GM21825 (cell line): ENCODE measurements at regions not wholly inside any gene's neighbourhood (a gene's known extent, or its start where the extent isn't known, plus 50 kb on each side); places are given as distances from the start of the nearest gene placed in this dataset.
"Not testable (repeated sequence)": the region's sequence is repeated elsewhere in the genome, so short reads cannot be mapped to it uniquely, and the experiment has no call there.

ENCODE experiments used
- ATAC-seq: cut with Tn5 transposase; IDR thresholded peaks from one replicate; pipeline ENCODE4 v1.9.1; 2021; ENCODE audit warnings: mild to moderate bottlenecking, moderate library complexity; ENCODE audit not compliant: unreplicated experiment

- ATAC-seq, result no peak
Measured at GRCh38 chr18:67144329-67144728, 372.2 kb downstream of the DSEL start.

GRCh38 chr18:67143028-67143427 is 373.5 kb downstream of the DSEL start:
- ATAC-seq, result no peak

GRCh38 chr18:67142604-67143003 is 373.9 kb downstream of the DSEL start:
- ATAC-seq, result no peak

- ATAC-seq, result no peak
Measured at GRCh38 chr18:67140495-67140894, 376.0 kb downstream of the DSEL start.

DNA sequence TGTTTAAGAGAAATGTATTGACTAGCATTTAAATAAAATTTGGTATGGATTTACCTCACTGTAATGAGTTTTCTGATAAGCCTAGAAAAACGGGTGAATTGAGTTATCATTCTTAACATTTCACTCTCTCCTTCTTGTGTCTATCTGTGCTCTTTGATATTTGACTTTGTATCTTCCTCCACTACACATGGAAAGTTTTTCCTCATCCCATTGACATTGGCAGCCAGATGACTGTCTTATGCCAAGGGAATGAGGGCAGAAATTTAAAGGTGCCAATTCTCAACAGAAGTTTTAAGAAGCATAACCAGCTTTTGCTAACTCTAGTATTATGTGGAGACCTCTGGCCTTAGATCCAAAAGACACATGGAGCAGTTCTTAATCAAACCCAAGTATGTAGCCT is 376.6 kb downstream of the DSEL start:
- ATAC-seq, result no peak

DNA sequence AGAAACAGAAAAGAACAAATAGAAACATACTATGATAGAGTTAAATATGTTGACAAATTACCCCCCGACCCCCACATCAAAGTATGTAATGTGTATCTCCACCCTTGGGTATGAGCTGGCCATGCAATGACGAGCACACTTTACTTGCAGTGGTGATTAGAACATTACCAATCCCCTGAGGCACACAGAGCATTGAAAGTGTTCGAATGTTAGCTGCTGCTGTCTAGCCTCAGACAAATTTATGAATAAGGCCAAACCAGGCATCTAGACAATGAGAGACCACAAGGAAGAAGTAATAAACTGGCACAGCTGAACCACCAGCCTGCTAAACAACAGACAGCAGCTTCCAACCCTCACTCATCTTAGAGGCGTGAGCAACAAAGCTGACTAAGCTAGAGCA is 380.5 kb downstream of the DSEL start:
- no peak for ATAC-seq

DNA sequence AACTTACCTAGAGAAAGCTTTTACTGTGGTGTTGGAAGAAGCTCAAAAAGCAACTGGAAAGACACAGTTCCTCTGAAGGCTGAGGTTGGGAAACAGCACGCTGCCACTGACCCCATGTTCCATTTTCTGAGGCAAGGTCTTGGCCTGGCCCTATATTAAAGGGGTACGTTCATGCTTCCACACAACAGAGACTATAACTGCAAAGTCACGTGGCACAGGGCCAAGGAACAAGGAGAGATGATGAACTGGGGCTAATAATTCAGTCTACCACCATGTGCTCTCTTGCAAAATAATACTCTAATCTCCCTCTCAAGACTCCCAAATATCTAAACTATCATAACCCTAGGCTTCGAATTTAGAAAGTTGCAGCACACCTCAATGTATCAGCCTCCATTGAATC is 381.6 kb downstream of the DSEL start:
- ATAC-seq, result no peak

DNA sequence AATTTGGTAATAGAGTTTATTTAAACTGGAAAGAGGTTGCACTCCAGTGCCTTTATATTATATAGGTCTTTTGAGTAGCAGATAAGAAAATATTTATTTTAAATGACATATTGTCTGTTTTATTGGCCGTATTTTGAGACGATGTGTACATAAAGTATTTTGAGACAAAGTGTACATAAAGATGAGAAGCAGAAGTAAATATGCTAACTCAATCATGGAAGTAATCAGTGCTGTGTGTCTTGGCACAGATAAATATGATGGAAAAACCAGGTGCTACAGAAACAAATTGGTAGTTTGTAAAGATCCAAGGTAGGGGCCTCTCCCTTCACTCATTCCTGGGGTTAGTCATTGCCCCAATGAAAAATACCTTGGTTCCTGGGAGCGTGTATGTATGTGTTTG is 382.9 kb downstream of the DSEL start:
- ATAC-seq, result no peak

DNA sequence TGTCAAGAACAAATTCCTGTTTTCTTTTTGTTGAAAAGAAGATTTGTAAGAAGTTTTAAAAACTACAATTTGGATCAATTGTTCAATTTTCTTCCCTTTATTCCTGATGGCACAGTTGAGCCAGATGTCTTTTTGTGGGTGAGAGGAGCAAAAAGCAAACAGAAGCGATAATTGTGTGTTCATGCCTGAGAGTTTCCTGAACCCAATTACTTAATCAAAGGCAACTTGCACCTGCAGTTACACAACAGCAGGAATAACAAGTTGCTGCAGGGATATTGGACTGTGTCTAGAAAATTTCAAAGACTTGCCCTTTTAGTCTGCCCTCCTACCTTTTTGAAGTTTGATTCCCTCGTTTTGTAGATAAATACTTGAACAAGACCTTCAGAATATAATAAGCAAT is 383.6 kb downstream of the DSEL start:
- no peak for ATAC-seq

GRCh38 chr18:67131498-67131897 is 385.0 kb downstream of the DSEL start:
- no peak for ATAC-seq

DNA sequence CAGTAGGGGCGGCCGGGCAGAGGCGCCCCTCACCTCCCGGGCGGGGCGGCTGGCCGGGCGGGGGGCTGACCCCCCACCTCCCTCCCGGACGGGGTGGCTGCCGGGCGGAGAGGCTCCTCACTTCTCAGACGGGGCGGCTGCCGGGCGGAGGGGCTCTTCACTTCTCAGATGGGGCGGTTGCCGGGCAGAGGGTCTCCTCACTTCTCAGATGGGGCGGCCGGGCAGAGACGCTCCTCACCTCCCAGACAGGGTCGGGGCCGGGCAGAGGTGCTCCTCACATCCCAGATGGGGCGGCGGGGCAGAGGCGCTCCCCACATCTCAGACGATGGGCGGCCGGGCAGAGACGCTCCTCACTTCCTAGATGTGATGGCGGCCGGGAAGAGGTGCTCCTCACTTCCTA is 389.8 kb downstream of the DSEL start:
- ATAC-seq, result not testable (repeated sequence)

DNA sequence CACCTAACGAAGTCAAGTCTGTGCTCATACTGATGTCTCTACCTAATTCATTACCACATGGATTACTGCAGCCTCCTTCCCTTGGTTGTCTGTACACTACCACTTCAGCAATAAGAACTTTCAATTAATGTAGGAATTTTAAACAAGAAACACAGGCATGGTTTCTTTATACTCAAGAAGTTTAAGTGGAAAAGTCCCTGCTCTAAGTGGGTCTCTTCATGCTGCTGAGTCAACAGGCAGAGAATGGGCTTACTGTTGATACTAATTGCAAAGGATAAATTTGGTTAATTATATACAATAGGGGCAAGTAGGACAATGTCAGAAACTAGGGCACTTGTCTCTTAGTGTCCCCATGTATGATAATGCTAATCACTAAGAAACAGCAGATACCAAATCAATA is 392.6 kb downstream of the DSEL start:
- no peak for ATAC-seq

- no peak for ATAC-seq
Measured at GRCh38 chr18:67117804-67118203, 398.7 kb downstream of the DSEL start.

DNA sequence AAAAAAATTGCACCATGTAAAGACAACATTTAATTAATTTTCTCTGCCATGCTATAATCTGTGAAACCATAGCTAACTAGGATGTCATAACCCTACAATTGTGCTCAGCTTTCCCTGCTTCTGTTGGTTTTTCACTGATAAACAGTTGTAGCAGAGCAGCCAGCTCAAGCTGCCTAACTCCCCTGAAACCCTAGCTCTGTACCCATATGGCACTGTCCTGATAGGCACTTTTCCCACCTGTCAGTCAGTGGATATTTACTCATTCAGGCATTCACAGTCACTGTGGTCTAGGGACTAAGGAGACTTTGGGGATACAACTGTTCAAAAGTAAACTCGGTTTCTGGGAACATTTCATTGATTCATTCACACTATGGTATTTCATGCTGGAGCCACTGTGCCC is 407.0 kb downstream of the DSEL start:
- no peak for ATAC-seq

- ATAC-seq, result no peak
Measured at GRCh38 chr18:67108894-67109293, 407.6 kb downstream of the DSEL start.

DNA sequence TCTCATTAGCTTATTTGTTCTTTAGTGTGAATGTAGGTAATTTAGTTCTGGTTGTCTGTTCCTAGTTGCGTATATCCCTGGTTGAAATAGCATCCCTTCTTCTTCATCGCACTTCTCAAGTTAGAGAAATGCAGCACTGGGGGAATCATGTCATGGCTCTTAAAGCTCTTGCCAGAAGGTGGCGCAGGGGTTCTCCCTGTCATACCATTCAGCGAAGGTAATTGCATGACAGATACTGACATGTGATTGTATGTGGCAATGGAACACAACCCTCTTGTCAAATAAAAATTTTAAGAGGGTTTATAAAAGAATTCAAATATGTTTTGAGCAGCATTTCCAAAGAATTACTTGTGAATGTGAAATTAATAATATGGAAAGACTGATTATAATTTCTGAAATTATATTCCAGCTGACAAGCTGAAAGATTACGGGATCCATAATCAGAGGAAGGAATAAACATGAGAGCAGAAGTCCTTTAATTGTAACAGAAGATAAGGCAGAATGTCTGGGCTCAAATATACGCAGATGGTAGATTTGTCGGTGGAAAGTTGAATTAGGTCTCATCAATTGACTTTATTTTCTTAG is 411.7 kb downstream of the DSEL start:
- ATAC-seq, result peak; percentile 97

DNA sequence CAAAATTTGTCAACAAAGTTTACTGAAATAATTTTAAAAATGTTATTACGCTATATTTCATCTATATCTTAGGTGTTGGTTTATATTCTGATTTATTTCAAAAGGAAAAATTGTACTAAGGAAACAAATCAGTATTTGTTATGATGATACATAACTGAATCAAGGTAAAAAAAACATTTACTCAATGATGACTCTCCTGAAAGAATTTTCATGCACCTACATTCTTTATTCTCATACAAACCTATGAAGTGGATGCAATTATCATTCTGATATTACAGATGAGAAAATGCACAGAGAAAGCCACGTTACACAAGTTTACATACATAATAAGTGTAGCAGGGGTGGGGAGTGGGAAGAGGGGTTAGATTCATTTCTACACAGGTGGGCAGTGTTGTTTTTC is 422.4 kb downstream of the DSEL start:
- no peak for ATAC-seq

DNA sequence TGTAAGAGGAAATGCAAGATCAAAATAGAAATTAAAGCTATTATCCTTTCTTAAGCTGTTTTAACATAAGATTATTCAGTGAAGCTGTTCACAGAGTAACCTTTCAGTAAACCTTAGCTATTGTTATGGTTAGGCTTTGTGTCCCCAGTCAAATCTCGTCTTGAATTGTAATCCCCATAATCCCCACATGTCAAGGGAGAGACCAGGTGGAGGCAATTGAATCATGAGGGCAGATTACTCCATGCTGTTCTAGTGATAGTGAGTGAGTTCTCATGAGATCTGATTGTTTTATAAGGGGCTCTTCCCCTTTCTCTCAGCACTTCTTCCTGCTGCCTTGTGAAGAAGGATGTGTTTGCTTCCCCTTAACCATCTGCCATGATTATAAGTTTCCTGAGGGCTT is 424.4 kb downstream of the DSEL start:
- no peak for ATAC-seq

DNA sequence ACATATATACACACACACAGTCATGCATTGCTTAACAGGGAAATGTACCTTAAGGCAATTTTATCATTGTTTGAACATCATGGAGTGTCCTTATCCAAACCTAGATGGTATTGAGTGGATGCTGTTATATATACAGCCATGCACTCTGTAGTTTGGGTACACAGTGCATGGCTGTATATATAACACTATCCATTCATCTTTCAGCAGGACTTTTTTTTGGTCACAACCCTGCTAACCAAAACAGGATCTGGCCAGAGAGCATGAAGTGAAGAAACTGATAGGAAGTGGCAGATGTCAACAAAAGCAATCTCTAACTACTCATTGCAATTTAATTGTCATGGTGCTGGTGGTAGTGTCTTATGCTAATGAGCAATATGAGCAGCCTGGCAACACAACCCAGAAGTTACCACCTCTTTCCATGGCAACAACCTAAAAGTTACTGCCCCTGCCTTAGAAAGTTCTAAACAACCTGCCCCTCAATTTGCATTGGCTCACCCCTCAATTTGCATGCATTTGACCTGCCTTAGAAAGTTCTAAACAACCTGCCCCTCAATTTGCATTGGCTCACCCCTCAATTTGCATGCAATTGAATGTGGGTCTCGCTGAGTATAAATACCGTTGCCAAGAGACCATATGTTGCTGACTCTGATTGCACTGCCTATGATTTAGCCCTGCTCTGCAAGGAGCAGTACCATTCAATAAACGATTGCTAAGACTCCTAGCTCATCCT is 434.9 kb downstream of the DSEL start:
- no peak for ATAC-seq

DNA sequence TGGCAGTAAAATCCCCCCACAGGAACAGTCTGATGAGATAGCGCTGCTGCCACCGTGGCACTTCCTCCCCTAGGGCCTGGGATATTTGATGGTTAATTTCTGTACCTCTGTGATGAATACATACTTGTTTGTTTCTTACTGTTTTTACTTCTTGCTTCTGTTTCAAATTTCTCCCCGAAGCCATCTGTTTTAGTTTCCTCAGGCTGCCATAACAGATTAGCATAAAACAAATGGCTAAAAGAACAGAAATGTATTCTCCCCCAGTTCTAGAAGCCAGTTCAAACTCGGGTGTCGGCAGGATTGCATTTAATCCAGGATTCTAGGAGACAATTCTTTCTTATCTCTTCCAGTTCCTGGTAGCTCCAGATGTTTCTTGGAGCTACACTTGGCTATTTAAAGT is 435.9 kb downstream of the DSEL start:
- no peak for ATAC-seq

- ATAC-seq, result no peak
Measured at GRCh38 chr18:67074309-67074708, 442.2 kb downstream of the DSEL start.

DNA sequence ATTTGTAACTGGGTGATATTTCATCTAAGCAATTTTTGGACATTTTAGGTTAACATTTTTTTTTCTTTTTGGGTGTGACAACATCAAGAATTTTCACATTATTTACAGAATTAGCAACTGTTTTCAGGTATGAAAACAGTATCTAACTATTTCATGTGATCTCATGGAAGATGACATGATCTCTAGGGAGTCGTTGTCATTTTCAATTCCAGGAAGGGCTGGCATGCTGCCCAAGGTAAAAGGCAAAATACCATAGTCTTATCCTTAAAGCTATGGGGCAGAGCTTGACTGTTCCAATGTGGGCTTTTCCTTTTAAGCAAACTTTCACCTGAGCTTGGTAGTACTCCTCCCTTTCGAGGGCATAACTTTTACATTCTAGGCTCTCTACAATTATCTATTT is 443.7 kb downstream of the DSEL start:
- no peak for ATAC-seq

DNA sequence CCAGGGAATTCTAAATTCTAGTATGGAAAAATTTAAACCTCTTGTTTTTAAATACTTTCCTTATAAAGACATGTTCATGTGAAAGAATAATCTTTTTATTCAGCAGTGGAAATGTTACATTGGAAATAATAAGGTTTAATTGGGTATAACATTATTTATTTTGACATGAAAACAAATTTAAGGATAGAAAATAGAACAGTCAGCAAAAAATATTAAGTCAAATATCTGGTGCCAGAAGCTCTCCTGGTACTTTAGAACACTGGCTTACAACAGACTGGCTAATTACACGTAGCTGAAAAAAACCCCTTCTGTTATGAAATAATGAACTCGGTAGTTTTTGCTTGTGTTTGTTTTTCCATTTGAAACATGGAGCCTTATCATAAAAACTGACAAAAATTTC is 447.9 kb downstream of the DSEL start:
- ATAC-seq, result no peak
